HG02973 (cell line): ENCODE measurements at regions not wholly inside any gene's neighbourhood (a gene's known extent, or its start where the extent isn't known, plus 50 kb on each side); places are given as distances from the start of the nearest gene placed in this dataset.

Experiments used
- ATAC-seq: cut with Tn5 transposase; IDR thresholded peaks from one replicate; pipeline ENCODE4 v1.9.1; 2021; ENCODE audit warnings: moderate library complexity; ENCODE audit not compliant: unreplicated experiment

- no peak for ATAC-seq
Observed at GRCh38 chr2:189364607-189365006, 76.7 kb upstream of the WDR75 start.

- no peak for ATAC-seq
Observed at GRCh38 chr2:189366349-189366748, 74.9 kb upstream of the WDR75 start.

- no peak for ATAC-seq
Observed at GRCh38 chr2:189367343-189367742, 73.9 kb upstream of the WDR75 start.

- no peak for ATAC-seq
Observed at GRCh38 chr2:189369566-189369965, 71.7 kb upstream of the WDR75 start.

GRCh38 chr2:189370719-189371118 lies 70.6 kb upstream of the WDR75 start:
- no peak for ATAC-seq

GRCh38 chr2:189372688-189373257 lies 68.5 kb upstream of the WDR75 start:
- no peak for ATAC-seq

GRCh38 chr2:189374481-189374880 lies 66.8 kb upstream of the WDR75 start:
- ATAC-seq = no peak

- ATAC-seq = no peak
Observed at GRCh38 chr2:189375842-189376241, 65.4 kb upstream of the WDR75 start.

GRCh38 chr2:189379287-189379630 lies 62.0 kb upstream of the WDR75 start:
- no peak for ATAC-seq

GRCh38 chr2:189379731-189380261 lies 61.5 kb upstream of the WDR75 start:
- ATAC-seq = no peak

GRCh38 chr2:189382668-189383067 lies 58.6 kb upstream of the WDR75 start:
- ATAC-seq = no peak

- ATAC-seq = no peak
Observed at GRCh38 chr2:189386741-189387140, 54.5 kb upstream of the WDR75 start.

GRCh38 chr2:189391201-189391600 lies 50.1 kb upstream of the WDR75 start:
- no peak for ATAC-seq
